ENCODE measurements at regions not wholly inside any gene's neighbourhood (a gene's known extent, or its start where the extent isn't known, plus 50 kb on each side); places are given as distances from the start of the nearest gene placed in this dataset.

DNA sequence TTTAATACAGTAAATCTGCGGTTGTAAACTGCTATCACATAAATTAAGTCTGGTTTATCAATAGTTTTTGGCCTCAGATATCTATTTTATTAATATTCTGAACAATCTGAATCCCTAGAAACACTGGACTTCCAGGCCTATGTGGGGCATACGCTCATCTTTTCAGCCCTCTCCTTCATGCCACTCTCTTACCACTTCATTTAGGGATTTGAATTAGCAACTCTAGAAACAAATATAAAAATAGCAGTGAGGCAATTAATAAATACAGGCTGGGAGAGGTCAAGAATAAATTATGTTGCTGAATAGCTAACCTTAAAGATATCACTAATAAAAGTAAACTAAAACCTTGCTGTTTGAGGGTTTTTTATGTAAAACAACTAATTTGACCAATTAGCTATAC, 480.3 kb upstream of the CD180 start:
- no peaks in the 10 kb centered on the region for H3K9me3 ChIP-seq (replicated peaks; ENCODE audit: control insufficient read depth, insufficient read depth, low read length)
- H3K4me1 ChIP-seq (ENCODE audit: control insufficient read depth, insufficient read depth, low read length), result no peaks in the 10 kb centered on the region
- no peaks in the 10 kb centered on the region for H3K36me3 ChIP-seq (ENCODE audit: control insufficient read depth in 2 of 2, insufficient read depth in 2 of 2, low read length in 1 of 2)
- no peaks in the 10 kb centered on the region for H4K20me1 ChIP-seq (ENCODE audit: control insufficient read depth, insufficient read depth)
- BruUV-seq (replicated peaks), result no TSS peak
- no peaks in the 10 kb centered on the region for H3K79me2 ChIP-seq (ENCODE audit: control insufficient read depth, insufficient read depth, low read length)
- no peaks in the 10 kb centered on the region for H3K27me3 ChIP-seq (replicated peaks in 1 of 2; ENCODE audit: control insufficient read depth in 2 of 2, insufficient read depth in 2 of 2, low read length in 1 of 2)
- in situ Hi-C loops (cut with MboI), result no loop called here
- no peak for TF ChIP-seq MTA3 (IDR thresholded peaks at IDR 0.05; ENCODE audit: borderline replicate concordance, low read length)
- ChIA-PET POLR2A (no interaction called here), RAD21 (ENCODE audit: unreplicated experiment) (no interaction called here), CTCF (no interaction called here), SMC1A (ENCODE audit: uncharacterized antibody, unreplicated experiment) (no interaction called here)
- H3K4me3 ChIP-seq, result no peak overlapping the region
- H3K27ac ChIP-seq (ENCODE audit: control insufficient read depth, insufficient read depth), result no peak overlapping the region
- FAIRE-seq (no peak), ATAC-seq (no peak), DNase-seq (ENCODE audit: low read depth, low spot score) (no peak)
- H3K4me2 ChIP-seq (ENCODE audit: control insufficient read depth, insufficient read depth), result no peak overlapping the region
- 30% methylated on average over 2 of the region's 2 CpGs for WGBS (ENCODE audit: insufficient coverage, insufficient replicate concordance, low lambda C conversion rate, missing lambda C conversion rate)
- no peak overlapping the region for H3K9ac ChIP-seq (ENCODE audit: control insufficient read depth, insufficient read depth, low read length)
- H2AFZ ChIP-seq (ENCODE audit: control insufficient read depth, low read depth, low read length), result no peak overlapping the region
- intact Hi-C loops (cut with micrococcal nuclease; ENCODE audit: unreplicated experiment), result no loop called here

GRCh38 chr5:67674159-67674655, 477.6 kb upstream of the CD180 start:
- BruUV-seq (replicated peaks), result no TSS peak
- Histone ChIP-seq H3K27me3 (replicated peaks in 1 of 2; ENCODE audit: control insufficient read depth in 2 of 2, insufficient read depth in 2 of 2, low read length in 1 of 2) (no peaks in the 10 kb centered on the region), H3K4me2 (ENCODE audit: control insufficient read depth, insufficient read depth) (no peak overlapping the region), H3K79me2 (ENCODE audit: control insufficient read depth, insufficient read depth, low read length) (no peaks in the 10 kb centered on the region), H3K27ac (ENCODE audit: control insufficient read depth, insufficient read depth) (no peak overlapping the region), H2AFZ (ENCODE audit: control insufficient read depth, low read depth, low read length) (no peak overlapping the region), H3K36me3 (ENCODE audit: control insufficient read depth in 2 of 2, insufficient read depth in 2 of 2, low read length in 1 of 2) (no peaks in the 10 kb centered on the region), H3K9me3 (replicated peaks; ENCODE audit: control insufficient read depth, insufficient read depth, low read length) (no peaks in the 10 kb centered on the region), H3K4me1 (ENCODE audit: control insufficient read depth, insufficient read depth, low read length) (no peaks in the 10 kb centered on the region), H4K20me1 (ENCODE audit: control insufficient read depth, insufficient read depth) (no peaks in the 10 kb centered on the region), H3K4me3 (no peak overlapping the region), H3K9ac (ENCODE audit: control insufficient read depth, insufficient read depth, low read length) (no peak overlapping the region)
- CTCF ChIA-PET, result no interaction called here
- DNase-seq (ENCODE audit: low read depth, low spot score), result no peak
- no peak for ATAC-seq
- RAD21 ChIA-PET (ENCODE audit: unreplicated experiment), result no interaction called here
- FAIRE-seq, result no peak
- POLR2A ChIA-PET, result interaction anchor here (0.5 kb wide), 1 partner anchor 116 kb away, joined by 4 read pairs; no protein-coding TSS in a partner anchor
- intact Hi-C loops (cut with micrococcal nuclease; ENCODE audit: unreplicated experiment), result no loop called here
- SMC1A ChIA-PET (ENCODE audit: uncharacterized antibody, unreplicated experiment), result no interaction called here
- in situ Hi-C loops (cut with MboI), result no loop called here
- TF ChIP-seq, protein P1, sequence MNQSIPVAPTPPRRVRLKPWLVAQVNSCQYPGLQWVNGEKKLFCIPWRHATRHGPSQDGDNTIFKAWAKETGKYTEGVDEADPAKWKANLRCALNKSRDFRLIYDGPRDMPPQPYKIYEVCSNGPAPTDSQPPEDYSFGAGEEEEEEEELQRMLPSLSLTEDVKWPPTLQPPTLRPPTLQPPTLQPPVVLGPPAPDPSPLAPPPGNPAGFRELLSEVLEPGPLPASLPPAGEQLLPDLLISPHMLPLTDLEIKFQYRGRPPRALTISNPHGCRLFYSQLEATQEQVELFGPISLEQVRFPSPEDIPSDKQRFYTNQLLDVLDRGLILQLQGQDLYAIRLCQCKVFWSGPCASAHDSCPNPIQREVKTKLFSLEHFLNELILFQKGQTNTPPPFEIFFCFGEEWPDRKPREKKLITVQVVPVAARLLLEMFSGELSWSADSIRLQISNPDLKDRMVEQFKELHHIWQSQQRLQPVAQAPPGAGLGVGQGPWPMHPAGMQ (IDR thresholded peaks at IDR 0.05; ENCODE audit: borderline replicate concordance), result no peak
- TF ChIP-seq MYB (IDR thresholded peaks at IDR 0.05; ENCODE audit: borderline replicate concordance, low read depth, low read length), result no peak
- no peak for TF ChIP-seq RAD51 (IDR thresholded peaks at IDR 0.05)
- no peak for TF ChIP-seq WRNIP1 (IDR thresholded peaks at IDR 0.05; ENCODE audit: borderline replicate concordance, low read depth, low read length)
- no peak for TF ChIP-seq MXI1 (IDR thresholded peaks at IDR 0.05; ENCODE audit: low read depth, low read length)
- TF ChIP-seq CHD4 (IDR thresholded peaks at IDR 0.05), result no peak
- TF ChIP-seq ZBED1 (IDR thresholded peaks at IDR 0.05; ENCODE audit: borderline replicate concordance), result no peak
- TF ChIP-seq CBX3 (IDR thresholded peaks at IDR 0.05; ENCODE audit: borderline replicate concordance, low read depth), result no peak
- TF ChIP-seq, protein P2, sequence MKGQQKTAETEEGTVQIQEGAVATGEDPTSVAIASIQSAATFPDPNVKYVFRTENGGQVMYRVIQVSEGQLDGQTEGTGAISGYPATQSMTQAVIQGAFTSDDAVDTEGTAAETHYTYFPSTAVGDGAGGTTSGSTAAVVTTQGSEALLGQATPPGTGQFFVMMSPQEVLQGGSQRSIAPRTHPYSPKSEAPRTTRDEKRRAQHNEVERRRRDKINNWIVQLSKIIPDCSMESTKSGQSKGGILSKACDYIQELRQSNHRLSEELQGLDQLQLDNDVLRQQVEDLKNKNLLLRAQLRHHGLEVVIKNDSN (IDR thresholded peaks at IDR 0.05; ENCODE audit: borderline replicate concordance, extremely low read length, insufficient read depth, low read depth, low read length), result no peak
- TF ChIP-seq, protein P3, sequence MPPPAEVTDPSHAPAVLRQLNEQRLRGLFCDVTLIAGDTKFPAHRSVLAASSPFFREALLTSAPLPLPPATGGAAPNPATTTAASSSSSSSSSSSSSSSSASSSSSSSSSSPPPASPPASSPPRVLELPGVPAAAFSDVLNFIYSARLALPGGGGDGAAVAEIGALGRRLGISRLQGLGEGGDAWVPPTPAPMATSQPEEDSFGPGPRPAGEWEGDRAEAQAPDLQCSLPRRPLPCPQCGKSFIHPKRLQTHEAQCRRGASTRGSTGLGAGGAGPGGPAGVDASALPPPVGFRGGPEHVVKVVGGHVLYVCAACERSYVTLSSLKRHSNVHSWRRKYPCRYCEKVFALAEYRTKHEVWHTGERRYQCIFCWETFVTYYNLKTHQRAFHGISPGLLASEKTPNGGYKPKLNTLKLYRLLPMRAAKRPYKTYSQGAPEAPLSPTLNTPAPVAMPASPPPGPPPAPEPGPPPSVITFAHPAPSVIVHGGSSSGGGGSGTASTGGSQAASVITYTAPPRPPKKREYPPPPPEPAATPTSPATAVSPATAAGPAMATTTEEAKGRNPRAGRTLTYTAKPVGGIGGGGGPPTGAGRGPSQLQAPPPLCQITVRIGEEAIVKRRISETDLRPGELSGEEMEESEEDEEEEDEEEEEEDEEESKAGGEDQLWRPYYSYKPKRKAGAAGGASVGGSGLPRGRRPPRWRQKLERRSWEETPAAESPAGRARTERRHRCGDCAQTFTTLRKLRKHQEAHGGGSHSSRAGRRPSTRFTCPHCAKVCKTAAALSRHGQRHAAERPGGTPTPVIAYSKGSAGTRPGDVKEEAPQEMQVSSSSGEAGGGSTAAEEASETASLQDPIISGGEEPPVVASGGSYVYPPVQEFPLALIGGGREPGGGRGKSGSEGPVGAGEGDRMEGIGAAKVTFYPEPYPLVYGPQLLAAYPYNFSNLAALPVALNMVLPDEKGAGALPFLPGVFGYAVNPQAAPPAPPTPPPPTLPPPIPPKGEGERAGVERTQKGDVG (CRISPR knock-in tag; IDR thresholded peaks at IDR 0.05), result no peak
- TF ChIP-seq PKNOX1 (IDR thresholded peaks at IDR 0.05), result no peak
